Endothelial cell of umbilical vein (primary cell): ENCODE measurements at regions not wholly inside any gene's neighbourhood (a gene's known extent, or its start where the extent isn't known, plus 50 kb on each side); places are given as distances from the start of the nearest gene placed in this dataset.

Experiments used
- BruUV-seq: library from RNA; stranded (reverse); fragments of 400-500 nt; replicated peaks from 2 replicates; lab custom pipeline; 2021; lab: Mats Ljungman, UMichigan
- CTCF ChIA-PET: fragments of 300-600, 350-600 bp; sonication (Branson Sonifier 250); formaldehyde crosslinking; loops from one replicate; lab custom pipeline; 2021; ENCODE audit warnings: antibody characterized with exemption, inconsistent platforms; lab: Charles Lee
- POLR2A ChIA-PET: fragments of 300-600, 350-600 bp; sonication (Branson Sonifier 250); formaldehyde crosslinking; loops from one replicate; lab custom pipeline; 2021; ENCODE audit warnings: antibody characterized with exemption, inconsistent platforms; lab: Charles Lee
- DNase-seq: peaks from one replicate; pipeline ENCODE4 v3.0.0-alpha.2; 2011; ENCODE audit warnings: low read depth, low spot score
- FAIRE-seq: peaks from 2 replicates; lab custom pipeline; 2011; peaks lifted over from hg19 to GRCh38; lab: Jason Lieb, UNC
- H2AFZ ChIP-seq: 2 replicates; pipeline ENCODE4 v1.6.0; 2012; ENCODE audit warnings: low read depth, low read length, control low read depth, inconsistent platforms
- H3K27ac ChIP-seq: 2 replicates; pipeline ENCODE4 v1.5.1; 2011; ENCODE audit warnings: low read depth, mild to moderate bottlenecking, control low read depth, low read length, moderate library complexity; ENCODE audit not compliant: insufficient read depth
- H3K27me3 ChIP-seq, 2 experiments: 2 replicates each; pipeline versions ENCODE4 v1.6.0 to v1.6.1; 2011; ENCODE audit warnings: low read length in 2 of 2, mixed read lengths in 1 of 2; ENCODE audit not compliant: control insufficient read depth in 2 of 2, insufficient read depth in 2 of 2
- H3K36me3 ChIP-seq, 2 experiments: 2 replicates in 1 of 2; 3 replicates in 1 of 2; pipeline ENCODE4 v1.5.1; 2011; ENCODE audit warnings: low read length in 2 of 2, mild to moderate bottlenecking in 1 of 2, moderate library complexity in 1 of 2; ENCODE audit not compliant: control insufficient read depth in 2 of 2, insufficient read depth in 2 of 2; ENCODE audit errors: extremely low read depth in 1 of 2
- H3K4me1 ChIP-seq: 3 replicates; pipeline ENCODE4 v1.5.1; 2011; ENCODE audit warnings: mild to moderate bottlenecking, low read length; ENCODE audit not compliant: control insufficient read depth, insufficient read depth; ENCODE audit errors: extremely low read depth
- H3K4me2 ChIP-seq: 2 replicates; pipeline ENCODE4 v1.6.1; 2011; ENCODE audit warnings: low read length, control low read depth, mixed read lengths; ENCODE audit not compliant: insufficient read depth
- H3K4me3 ChIP-seq, 3 experiments: fragments of 200-600 bp in 1 of 3; sonication (generic), shearing (Covaris generic) in 1 of 3; replicated peaks in 1 of 3; 2 replicates each; pipeline ENCODE4 v1.5.1; 2011 to 2016; ENCODE audit warnings: control low read depth in 3 of 3, low read length in 3 of 3, mild to moderate bottlenecking in 2 of 3, inconsistent platforms in 1 of 3, low read depth in 1 of 3, moderate library complexity in 1 of 3; ENCODE audit not compliant: insufficient read depth in 1 of 3
- H3K79me2 ChIP-seq: 2 replicates; pipeline ENCODE4 v1.6.0; 2012; ENCODE audit warnings: low read length, inconsistent platforms; ENCODE audit not compliant: control insufficient read depth, insufficient read depth
- H3K9ac ChIP-seq: replicated peaks from 2 replicates; pipeline ENCODE3; 2011; ENCODE audit warnings: low read length, control low read depth; ENCODE audit not compliant: insufficient read depth; ENCODE audit errors: extremely low read depth
- H3K9me1 ChIP-seq: replicated peaks from 3 replicates; pipeline ENCODE4 v1.6.0; 2011; ENCODE audit warnings: mild to moderate bottlenecking, low read length; ENCODE audit not compliant: control insufficient read depth, insufficient read depth; ENCODE audit errors: extremely low read depth
- H3K9me3 ChIP-seq: replicated peaks from 2 replicates; pipeline ENCODE4 v1.5.1; 2012; ENCODE audit warnings: low read length, inconsistent platforms; ENCODE audit not compliant: control insufficient read depth, insufficient read depth
- H4K20me1 ChIP-seq: replicated peaks from 2 replicates; pipeline ENCODE3; 2011; ENCODE audit warnings: mild to moderate bottlenecking, low read length; ENCODE audit not compliant: control insufficient read depth, insufficient read depth; ENCODE audit errors: extremely low read depth
- EZH2 ChIP-seq: IDR thresholded peaks from 2 replicates; pipeline ENCODE4 v1.6.1; 2012; ENCODE audit warnings: borderline replicate concordance, low read depth, mild to moderate bottlenecking, moderate library complexity, low read length, inconsistent platforms; ENCODE audit not compliant: severe bottlenecking
- FOS ChIP-seq: IDR thresholded peaks from 2 replicates; pipeline ENCODE4 v1.6.1; 2011; ENCODE audit warnings: mild to moderate bottlenecking, low read length, moderate library complexity, borderline replicate concordance; ENCODE audit not compliant: insufficient read depth
- GATA2 ChIP-seq: IDR thresholded peaks from 2 replicates; pipeline ENCODE4 v1.7.0; 2011; ENCODE audit warnings: low read depth, mild to moderate bottlenecking, moderate library complexity, mixed read lengths, low read length; ENCODE audit not compliant: insufficient read length, insufficient read depth
- JUN ChIP-seq: IDR thresholded peaks from 2 replicates; pipeline ENCODE4 v1.6.1; 2011; ENCODE audit warnings: borderline replicate concordance, low read depth; ENCODE audit not compliant: insufficient read length, insufficient read depth
- MYC ChIP-seq: IDR thresholded peaks from one replicate; pipeline ENCODE4 v1.6.1; 2011; ENCODE audit warnings: mild to moderate bottlenecking, low read depth, low read length
- POLR2A ChIP-seq: IDR thresholded peaks from 2 replicates; pipeline ENCODE4 v1.6.1; 2012; ENCODE audit warnings: low read depth, mild to moderate bottlenecking, control low read depth, low read length
- POLR2AphosphoS5 ChIP-seq: IDR thresholded peaks from 2 replicates; pipeline ENCODE4 v1.6.1; 2012; ENCODE audit warnings: low read depth, mild to moderate bottlenecking, control low read depth, low read length, moderate library complexity; ENCODE audit not compliant: insufficient read depth
- dilution Hi-C: fragments of 300-500 bp; cut with MboI; formaldehyde crosslinking; loops from one replicate; pipeline ENCODE4 v1.15.0; 2019; ENCODE audit warnings: low sequenced_read_pairs; ENCODE audit not compliant: extremely low pct_ligation_motif_present
- intact Hi-C: fragments of 100-400 bp; cut with micrococcal nuclease; formaldehyde crosslinking; loops from one replicate; pipeline ENCODE4 v1.10.0; 2022
- TF ChIP-seq, protein P1 (sequence below): IDR thresholded peaks from 2 replicates; pipeline ENCODE4 v1.6.1; 2011; ENCODE audit not compliant: insufficient read depth, insufficient read length

DNA sequence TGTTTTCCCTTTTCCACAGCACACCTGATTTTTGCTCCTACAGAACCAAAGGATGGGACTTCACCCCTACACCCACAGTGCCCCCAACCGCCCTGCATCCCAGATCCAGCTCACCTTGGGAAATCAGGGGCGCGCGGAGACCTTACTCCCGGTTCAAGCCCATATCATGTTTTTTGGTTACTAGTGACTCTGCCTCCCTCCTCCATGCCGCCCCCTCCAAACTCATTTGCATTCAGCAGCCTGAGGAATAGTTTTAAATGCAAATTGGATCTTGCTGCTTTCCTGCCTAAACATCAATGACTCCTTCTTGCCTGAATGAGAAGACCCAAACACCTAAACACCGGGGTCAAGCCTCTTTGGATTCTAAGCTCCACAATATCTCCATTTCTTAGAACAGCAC lies 331.8 kb downstream of the TMEM114 start:
- H3K27me3 ChIP-seq = no peaks in the 10 kb centered on the region
- no peak overlapping the region for H3K27ac ChIP-seq
- POLR2A ChIA-PET = no interaction called here
- no peak overlapping the region for H3K4me2 ChIP-seq
- peaks cover 2% of the 10 kb centered on the region for H3K9me3 ChIP-seq
- H2AFZ ChIP-seq = no peak overlapping the region
- H3K9ac ChIP-seq = no peak overlapping the region
- H3K4me1 ChIP-seq = no peaks in the 10 kb centered on the region
- DNase-seq = no peak
- no TSS peak for BruUV-seq
- no peak for FAIRE-seq
- H3K79me2 ChIP-seq = no peaks in the 10 kb centered on the region
- no peak overlapping the region for H3K4me3 ChIP-seq
- CTCF ChIA-PET = no interaction called here
- intact Hi-C loops (no loop called here), dilution Hi-C loops (no loop called here)
- H3K36me3 ChIP-seq = no peaks in the 10 kb centered on the region
- TF ChIP-seq EZH2 (no peak), JUN (no peak), POLR2A (no peak), POLR2AphosphoS5 (no peak), MYC (no peak)
- H4K20me1 ChIP-seq = no peaks in the 10 kb centered on the region
- H3K9me1 ChIP-seq = no peaks in the 10 kb centered on the region

DNA sequence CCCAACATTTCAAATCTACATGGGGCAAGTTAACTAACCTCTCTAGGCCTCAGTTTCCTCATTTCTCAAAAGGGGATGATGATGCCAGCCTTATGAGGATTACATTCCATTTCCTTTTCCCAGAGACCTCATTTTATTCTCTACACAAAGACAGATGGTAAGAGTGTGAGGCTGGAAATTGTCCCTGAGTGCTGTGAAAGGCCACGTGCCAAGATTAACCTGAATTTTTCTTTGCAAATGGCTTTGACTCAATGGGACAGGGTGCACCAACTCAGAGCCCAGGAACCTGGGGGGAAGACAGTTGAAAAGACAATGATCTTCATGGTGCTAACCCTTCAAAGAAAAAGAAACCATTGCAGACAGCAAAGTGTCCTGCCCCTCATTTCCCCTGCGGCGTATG lies 332.8 kb downstream of the TMEM114 start:
- DNase-seq = no peak
- FAIRE-seq = no peak

More for the DNA sequence above, 332.8 kb downstream of the TMEM114 start:
- Histone ChIP-seq H3K9me1 (no peaks in the 10 kb centered on the region), H3K27ac (no peak overlapping the region), H3K4me1 (no peaks in the 10 kb centered on the region), H2AFZ (no peak overlapping the region), H3K79me2 (no peaks in the 10 kb centered on the region), H3K4me3 (no peak overlapping the region), H3K27me3 (no peaks in the 10 kb centered on the region), H4K20me1 (no peaks in the 10 kb centered on the region), H3K9me3 (peaks cover 2% of the 10 kb centered on the region), H3K36me3 (no peaks in the 10 kb centered on the region), H3K9ac (no peak overlapping the region), H3K4me2 (no peak overlapping the region)
- intact Hi-C loops (no loop called here), dilution Hi-C loops (no loop called here)
- no peak for TF ChIP-seq JUN
- no peak for TF ChIP-seq POLR2A
- no peak for TF ChIP-seq POLR2AphosphoS5
- no peak for TF ChIP-seq EZH2
- no peak for TF ChIP-seq FOS
- TF ChIP-seq GATA2 = no peak
- TF ChIP-seq, protein P1, sequence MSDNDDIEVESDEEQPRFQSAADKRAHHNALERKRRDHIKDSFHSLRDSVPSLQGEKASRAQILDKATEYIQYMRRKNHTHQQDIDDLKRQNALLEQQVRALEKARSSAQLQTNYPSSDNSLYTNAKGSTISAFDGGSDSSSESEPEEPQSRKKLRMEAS = no peak
- CTCF ChIA-PET = no interaction called here
- POLR2A ChIA-PET = no interaction called here
- no TSS peak for BruUV-seq
